HL-60 (cell line): ENCODE measurements at regions not wholly inside any gene's neighbourhood (a gene's known extent, or its start where the extent isn't known, plus 50 kb on each side); places are given as distances from the start of the nearest gene placed in this dataset.

Source experiments
- POLR2AphosphoS5 ChIP-seq: IDR thresholded peaks from 2 replicates; pipeline ENCODE4 v1.6.1; 2012; ENCODE audit warnings: low read depth
- TF ChIP-seq, protein P1 (sequence below): IDR thresholded peaks from one replicate; pipeline ENCODE4 v1.5.1; 2011; ENCODE audit warnings: low read length, control low read depth, inconsistent platforms; ENCODE audit not compliant: insufficient read depth

DNA sequence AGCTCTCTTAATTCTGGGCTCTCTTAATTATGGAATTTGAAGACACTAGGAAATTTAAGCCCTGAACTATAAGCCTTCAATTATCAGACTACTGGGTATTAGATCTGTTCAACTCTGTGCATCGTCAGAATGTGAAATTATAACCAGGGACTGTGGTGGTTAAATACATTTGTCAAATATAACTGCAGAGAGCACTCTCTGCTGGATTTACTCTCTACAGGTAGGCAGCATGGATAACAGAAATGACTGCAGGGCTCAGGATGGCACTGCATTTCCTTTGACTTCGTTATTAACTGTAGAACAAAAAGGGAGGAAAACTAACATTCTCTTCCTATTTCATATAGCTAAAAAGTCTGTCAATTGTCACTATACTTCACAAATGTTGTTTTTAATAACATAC is 310.1 kb upstream of the RASGEF1B start:
- no peak for TF ChIP-seq POLR2AphosphoS5
- TF ChIP-seq, protein P1, sequence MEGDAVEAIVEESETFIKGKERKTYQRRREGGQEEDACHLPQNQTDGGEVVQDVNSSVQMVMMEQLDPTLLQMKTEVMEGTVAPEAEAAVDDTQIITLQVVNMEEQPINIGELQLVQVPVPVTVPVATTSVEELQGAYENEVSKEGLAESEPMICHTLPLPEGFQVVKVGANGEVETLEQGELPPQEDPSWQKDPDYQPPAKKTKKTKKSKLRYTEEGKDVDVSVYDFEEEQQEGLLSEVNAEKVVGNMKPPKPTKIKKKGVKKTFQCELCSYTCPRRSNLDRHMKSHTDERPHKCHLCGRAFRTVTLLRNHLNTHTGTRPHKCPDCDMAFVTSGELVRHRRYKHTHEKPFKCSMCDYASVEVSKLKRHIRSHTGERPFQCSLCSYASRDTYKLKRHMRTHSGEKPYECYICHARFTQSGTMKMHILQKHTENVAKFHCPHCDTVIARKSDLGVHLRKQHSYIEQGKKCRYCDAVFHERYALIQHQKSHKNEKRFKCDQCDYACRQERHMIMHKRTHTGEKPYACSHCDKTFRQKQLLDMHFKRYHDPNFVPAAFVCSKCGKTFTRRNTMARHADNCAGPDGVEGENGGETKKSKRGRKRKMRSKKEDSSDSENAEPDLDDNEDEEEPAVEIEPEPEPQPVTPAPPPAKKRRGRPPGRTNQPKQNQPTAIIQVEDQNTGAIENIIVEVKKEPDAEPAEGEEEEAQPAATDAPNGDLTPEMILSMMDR, result no peak
